H1 (cell line): ENCODE measurements at regions not wholly inside any gene's neighbourhood (a gene's known extent, or its start where the extent isn't known, plus 50 kb on each side); places are given as distances from the start of the nearest gene placed in this dataset.

Experiments used
- ATF3 ChIP-seq: IDR thresholded peaks from 2 replicates; pipeline ENCODE4 v1.6.1; 2011; ENCODE audit warnings: low read depth, mild to moderate bottlenecking, low read length; ENCODE audit not compliant: insufficient read depth
- CHD2 ChIP-seq: IDR thresholded peaks from 2 replicates; pipeline ENCODE4 v1.6.1; 2012; ENCODE audit warnings: low read length, improper control_type of control experiment
- CHD7 ChIP-seq: fragments of 300-600 bp; sonication (generic); IDR thresholded peaks from 2 replicates; pipeline ENCODE4 v1.7.1; 2012; ENCODE audit warnings: low read length, moderate library complexity, mild to moderate bottlenecking, inconsistent platforms; ENCODE audit not compliant: insufficient replicate concordance
- CREB1 ChIP-seq: IDR thresholded peaks from 2 replicates; pipeline ENCODE4 v1.6.1; 2012; ENCODE audit warnings: inconsistent platforms
- CTCF ChIP-seq, 3 experiments: IDR thresholded peaks; 1 replicate in 2 of 3; 2 replicates in 1 of 3; pipeline versions ENCODE4 v1.5.1 to v1.6.1; 2011; ENCODE audit warnings: low read length in 3 of 3, mild to moderate bottlenecking in 3 of 3, inconsistent platforms in 2 of 3, low read depth in 1 of 3, moderate library complexity in 1 of 3; ENCODE audit not compliant: insufficient read depth in 1 of 3; ENCODE audit errors: control extremely low read depth in 1 of 3
- EGR1 ChIP-seq: IDR thresholded peaks from 2 replicates; pipeline ENCODE4 v1.6.1; 2011; ENCODE audit warnings: low read depth, low read length, borderline replicate concordance
- EZH2 ChIP-seq: fragments of 200-600 bp; sonication (generic); IDR thresholded peaks from 2 replicates; pipeline ENCODE4 v1.7.1; 2012; ENCODE audit warnings: low read depth, mild to moderate bottlenecking, moderate library complexity, low read length, inconsistent platforms; ENCODE audit not compliant: severe bottlenecking
- MAX ChIP-seq: IDR thresholded peaks from 2 replicates; pipeline ENCODE4 v1.6.1; 2012; ENCODE audit warnings: inconsistent platforms
- RXRA ChIP-seq: IDR thresholded peaks from 2 replicates; pipeline ENCODE4 v1.6.1; 2011; ENCODE audit warnings: low read depth, mild to moderate bottlenecking, low read length, moderate library complexity; ENCODE audit not compliant: insufficient read depth
- SIRT6 ChIP-seq: IDR thresholded peaks from one replicate; pipeline ENCODE4 v1.7.1; 2012; ENCODE audit warnings: low read length, inconsistent platforms
- TAF1 ChIP-seq: IDR thresholded peaks from 2 replicates; pipeline ENCODE4 v1.6.1; 2011; ENCODE audit warnings: mild to moderate bottlenecking, low read depth, low read length
- TEAD4 ChIP-seq: IDR thresholded peaks from 2 replicates; pipeline ENCODE4 v1.6.1; 2012; ENCODE audit warnings: low read depth, low read length, inconsistent platforms, mixed read lengths
- USF2 ChIP-seq: IDR thresholded peaks from 2 replicates; pipeline ENCODE4 v1.6.1; 2011; ENCODE audit warnings: low read length, improper control_type of control experiment

GRCh38 chr5:92022415-92023140, 639.5 kb upstream of the ARRDC3 start:
- TF ChIP-seq EZH2 (no peak), EGR1 (no peak), CTCF (IDR thresholded peaks at IDR 0.05; ENCODE audit: control extremely low read depth in 1 of 3, insufficient read depth in 1 of 3, low read depth in 1 of 3, low read length in 3 of 3) (no peak), MAX (no peak), CHD7 (no peak), TAF1 (no peak), ATF3 (no peak), TEAD4 (no peak), SIRT6 (no peak), RXRA (no peak), USF2 (no peak), CHD2 (no peak), CREB1 (no peak)
